KMS-11 (cell line): ENCODE measurements at regions not wholly inside any gene's neighbourhood (a gene's known extent, or its start where the extent isn't known, plus 50 kb on each side); places are given as distances from the start of the nearest gene placed in this dataset.

Source experiments
- H2AFZ ChIP-seq: fragments of 200-600 bp; sonication (generic); 2 replicates; pipeline ENCODE4 v1.6.1; 2016; ENCODE audit warnings: antibody characterized with exemption, mixed run types, low read depth
- H3K27ac ChIP-seq: fragments of 200-600 bp; sonication (generic); 2 replicates; pipeline ENCODE4 v1.6.1; 2016; ENCODE audit warnings: mild to moderate bottlenecking, mixed run types
- H3K27me3 ChIP-seq: fragments of 200-600 bp; sonication (generic); 2 replicates; pipeline ENCODE4 v1.6.1; 2017; ENCODE audit warnings: mild to moderate bottlenecking, low read depth, mixed run types, moderate library complexity; ENCODE audit not compliant: insufficient read depth
- H3K36me3 ChIP-seq: fragments of 200-600 bp; sonication (generic); 2 replicates; pipeline ENCODE4 v1.6.1; 2017; ENCODE audit warnings: mild to moderate bottlenecking, mixed run types; ENCODE audit not compliant: insufficient read depth
- H3K4me1 ChIP-seq: fragments of 200-600 bp; sonication (generic); 2 replicates; pipeline ENCODE4 v1.6.1; 2016; ENCODE audit warnings: mild to moderate bottlenecking, low read depth, mixed run types; ENCODE audit not compliant: poor library complexity, severe bottlenecking
- H3K4me2 ChIP-seq: fragments of 200-600 bp; sonication (generic); 2 replicates; pipeline ENCODE4 v1.7.0; 2016; ENCODE audit warnings: mild to moderate bottlenecking, mixed run types
- H3K4me3 ChIP-seq: fragments of 200-600 bp; sonication (generic); IDR thresholded peaks from 2 replicates; pipeline ENCODE4 v1.6.1; 2017; ENCODE audit warnings: low read depth, low read length, mixed read lengths; ENCODE audit not compliant: insufficient read depth
- H3K79me2 ChIP-seq: fragments of 200-600 bp; sonication (generic); 2 replicates; pipeline ENCODE4 v1.6.1; 2016; ENCODE audit warnings: low read depth, mixed run types; ENCODE audit not compliant: insufficient read depth
- H3K9ac ChIP-seq: fragments of 200-600 bp; sonication (generic); 2 replicates; pipeline ENCODE4 v1.6.1; 2016; ENCODE audit warnings: mild to moderate bottlenecking, mixed run types
- H4K20me1 ChIP-seq: fragments of 200-600 bp; sonication (generic); 2 replicates; pipeline ENCODE4 v1.6.1; 2016; ENCODE audit warnings: mild to moderate bottlenecking, mixed run types; ENCODE audit not compliant: insufficient read depth
- TF ChIP-seq, protein P1 (sequence below): fragments of 200-600 bp; sonication (generic); conservative IDR thresholded peaks from 2 replicates; pipeline ENCODE4 v1.6.1; 2017; ENCODE audit warnings: low read depth, mild to moderate bottlenecking, antibody characterized with exemption, low read length, moderate library complexity, mixed read lengths

DNA sequence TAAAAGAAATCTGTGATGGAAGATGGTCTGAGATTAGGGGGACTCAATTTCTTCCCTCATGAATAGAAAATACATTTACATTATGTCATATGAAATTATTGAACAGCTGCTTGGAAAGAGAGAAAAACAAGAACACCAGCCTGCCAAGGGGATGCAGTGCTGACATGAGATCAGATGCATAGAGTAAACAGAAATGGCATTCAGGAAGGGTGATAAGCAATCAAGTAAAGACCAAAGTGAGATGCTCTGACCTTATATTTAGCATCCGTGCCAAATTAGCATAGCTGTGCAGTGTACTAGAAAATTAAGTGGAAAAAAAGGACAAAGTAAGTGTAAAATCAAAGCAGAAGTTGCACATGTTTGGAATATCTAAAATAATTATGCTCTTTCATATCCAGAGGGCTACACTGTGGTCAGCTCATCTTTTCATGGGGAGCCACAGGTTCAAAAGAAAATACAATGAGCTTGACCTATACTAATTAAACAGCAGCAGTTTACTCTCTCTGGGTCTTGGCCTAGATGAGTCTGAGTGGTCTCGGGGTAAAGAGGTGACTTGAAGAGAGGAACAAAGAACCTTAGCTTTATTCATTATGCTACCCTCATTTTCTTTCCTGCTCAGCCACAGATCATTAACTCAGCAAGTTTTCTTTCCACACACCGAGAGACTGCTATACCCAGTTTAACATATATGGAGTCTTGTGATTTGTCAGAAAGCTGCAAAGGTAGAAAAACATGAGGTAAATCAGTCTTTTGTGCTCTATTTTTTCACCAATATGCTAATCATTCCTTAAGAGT is 359.4 kb upstream of the FOXG1 start:
- no peak overlapping the region for H3K4me3 ChIP-seq
- H3K4me1 ChIP-seq, result no peaks in the 10 kb centered on the region
- no peak overlapping the region for H3K9ac ChIP-seq
- no peak overlapping the region for H3K4me2 ChIP-seq
- H4K20me1 ChIP-seq, result no peaks in the 10 kb centered on the region
- TF ChIP-seq, protein P1, sequence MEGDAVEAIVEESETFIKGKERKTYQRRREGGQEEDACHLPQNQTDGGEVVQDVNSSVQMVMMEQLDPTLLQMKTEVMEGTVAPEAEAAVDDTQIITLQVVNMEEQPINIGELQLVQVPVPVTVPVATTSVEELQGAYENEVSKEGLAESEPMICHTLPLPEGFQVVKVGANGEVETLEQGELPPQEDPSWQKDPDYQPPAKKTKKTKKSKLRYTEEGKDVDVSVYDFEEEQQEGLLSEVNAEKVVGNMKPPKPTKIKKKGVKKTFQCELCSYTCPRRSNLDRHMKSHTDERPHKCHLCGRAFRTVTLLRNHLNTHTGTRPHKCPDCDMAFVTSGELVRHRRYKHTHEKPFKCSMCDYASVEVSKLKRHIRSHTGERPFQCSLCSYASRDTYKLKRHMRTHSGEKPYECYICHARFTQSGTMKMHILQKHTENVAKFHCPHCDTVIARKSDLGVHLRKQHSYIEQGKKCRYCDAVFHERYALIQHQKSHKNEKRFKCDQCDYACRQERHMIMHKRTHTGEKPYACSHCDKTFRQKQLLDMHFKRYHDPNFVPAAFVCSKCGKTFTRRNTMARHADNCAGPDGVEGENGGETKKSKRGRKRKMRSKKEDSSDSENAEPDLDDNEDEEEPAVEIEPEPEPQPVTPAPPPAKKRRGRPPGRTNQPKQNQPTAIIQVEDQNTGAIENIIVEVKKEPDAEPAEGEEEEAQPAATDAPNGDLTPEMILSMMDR, result no peak
- no peaks in the 10 kb centered on the region for H3K27me3 ChIP-seq
- H3K79me2 ChIP-seq, result no peaks in the 10 kb centered on the region
- no peaks in the 10 kb centered on the region for H3K36me3 ChIP-seq
- H2AFZ ChIP-seq, result no peak overlapping the region
- H3K27ac ChIP-seq, result no peak overlapping the region

DNA sequence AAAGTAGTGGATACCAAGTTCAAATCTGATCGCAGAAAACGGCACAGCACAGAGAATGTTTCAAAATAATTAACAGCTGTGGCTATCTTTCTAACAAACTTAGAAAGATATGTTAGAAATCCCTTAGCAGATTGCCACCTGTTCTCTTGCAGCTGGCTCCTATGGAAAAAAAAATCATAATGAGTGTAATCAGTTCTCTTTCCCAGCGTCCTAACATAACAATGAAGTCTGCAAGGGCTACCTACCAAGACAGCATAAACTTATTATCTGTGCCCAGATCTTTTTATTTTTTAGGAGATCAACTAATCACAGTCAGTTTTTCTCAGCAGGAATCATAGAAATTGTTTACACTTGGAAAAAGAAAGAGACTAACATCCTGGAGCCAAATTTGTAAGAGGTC is 358.6 kb upstream of the FOXG1 start:
- no peaks in the 10 kb centered on the region for H3K79me2 ChIP-seq
- no peak overlapping the region for H3K9ac ChIP-seq
- TF ChIP-seq, protein P1, result no peak
- no peak overlapping the region for H3K27ac ChIP-seq
- no peak overlapping the region for H2AFZ ChIP-seq
- H3K4me2 ChIP-seq, result no peak overlapping the region
- no peak overlapping the region for H3K4me3 ChIP-seq
- no peaks in the 10 kb centered on the region for H3K27me3 ChIP-seq
- no peaks in the 10 kb centered on the region for H3K4me1 ChIP-seq
- no peaks in the 10 kb centered on the region for H4K20me1 ChIP-seq
- H3K36me3 ChIP-seq, result no peaks in the 10 kb centered on the region

DNA sequence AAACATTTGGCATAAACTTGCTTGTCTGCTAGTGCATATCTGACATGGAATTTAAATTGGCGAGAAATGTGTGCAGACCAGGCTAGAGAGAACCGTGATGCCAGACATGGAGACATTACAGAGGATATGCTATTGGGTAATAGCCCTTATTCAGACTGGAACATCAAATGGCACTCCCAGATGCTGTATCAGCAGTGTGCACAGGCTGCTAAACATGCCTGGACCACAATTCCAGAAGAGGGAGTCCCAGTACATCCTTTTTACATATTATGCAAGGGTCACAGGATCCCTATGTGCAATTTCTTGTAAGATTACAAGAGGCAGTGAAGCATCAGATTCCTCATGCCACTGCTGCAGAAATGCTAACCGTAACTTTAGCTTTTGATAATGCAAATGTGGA is 354.5 kb upstream of the FOXG1 start:
- no peak overlapping the region for H3K27ac ChIP-seq
- no peak overlapping the region for H3K9ac ChIP-seq
- no peaks in the 10 kb centered on the region for H3K4me1 ChIP-seq
- no peaks in the 10 kb centered on the region for H3K79me2 ChIP-seq
- H4K20me1 ChIP-seq, result no peaks in the 10 kb centered on the region
- H3K4me2 ChIP-seq, result no peak overlapping the region
- H2AFZ ChIP-seq, result no peak overlapping the region
- no peaks in the 10 kb centered on the region for H3K36me3 ChIP-seq
- no peak overlapping the region for H3K4me3 ChIP-seq
- TF ChIP-seq, protein P1, result no peak
- H3K27me3 ChIP-seq, result no peaks in the 10 kb centered on the region

DNA sequence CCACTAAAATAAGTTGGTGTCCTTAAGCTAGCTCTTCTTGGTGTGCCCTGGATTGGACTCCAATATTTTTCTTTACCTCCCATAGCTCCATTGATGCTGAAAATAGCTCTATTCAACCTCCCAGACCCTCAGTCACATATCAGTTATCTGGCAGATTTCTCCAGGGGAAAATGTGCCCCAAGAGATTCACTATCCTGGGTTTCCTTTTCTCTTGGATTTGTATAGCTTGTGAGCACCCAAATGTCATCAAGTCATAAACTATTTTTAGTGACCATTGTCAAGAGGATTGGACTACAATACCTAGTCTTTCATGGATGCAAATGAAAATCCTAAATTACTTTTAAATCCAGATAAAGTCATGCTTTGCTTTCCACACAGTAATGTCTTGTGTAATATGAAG is 339.6 kb upstream of the FOXG1 start:
- TF ChIP-seq, protein P1, result no peak
- H3K4me3 ChIP-seq, result no peak overlapping the region

More for the DNA sequence above, 339.6 kb upstream of the FOXG1 start:
- Histone ChIP-seq H3K36me3 (no peaks in the 10 kb centered on the region), H4K20me1 (no peaks in the 10 kb centered on the region), H3K9ac (no peak overlapping the region), H3K79me2 (no peaks in the 10 kb centered on the region), H3K4me1 (no peaks in the 10 kb centered on the region), H2AFZ (no peak overlapping the region), H3K27me3 (no peaks in the 10 kb centered on the region), H3K4me2 (no peak overlapping the region), H3K27ac (no peak overlapping the region)
